HPDE6-E6E7 (cell line): ENCODE measurements at regions not wholly inside any gene's neighbourhood (a gene's known extent, or its start where the extent isn't known, plus 50 kb on each side); places are given as distances from the start of the nearest gene placed in this dataset.

Experiments
- DNase-seq: peaks from one replicate; pipeline ENCODE4 v3.0.0; 2011; ENCODE audit warnings: missing footprints; ENCODE audit errors: extremely low spot score

- DNase-seq: no peak
Measured at GRCh38 chr9:106324053-106324585, 538.8 kb upstream of the ZNF462 start.

- no peak for DNase-seq
Measured at GRCh38 chr9:106324591-106325280, 538.2 kb upstream of the ZNF462 start.

GRCh38 chr9:106326493-106326892 lies 536.5 kb upstream of the ZNF462 start:
- no peak for DNase-seq

GRCh38 chr9:106333481-106333880 lies 529.5 kb upstream of the ZNF462 start:
- DNase-seq: peak; percentile 41

- no peak for DNase-seq
Measured at GRCh38 chr9:106334081-106334480, 528.9 kb upstream of the ZNF462 start.

GRCh38 chr9:106339882-106340281 lies 523.1 kb upstream of the ZNF462 start:
- no peak for DNase-seq

GRCh38 chr9:106350777-106351176 lies 512.2 kb upstream of the ZNF462 start:
- DNase-seq: peak; percentile 4

- no peak for DNase-seq
Measured at GRCh38 chr9:106356924-106357323, 506.0 kb upstream of the ZNF462 start.

GRCh38 chr9:106358331-106358730 lies 504.6 kb upstream of the ZNF462 start:
- DNase-seq: no peak

- DNase-seq: no peak
Measured at GRCh38 chr9:106376689-106377088, 486.3 kb upstream of the ZNF462 start.

- DNase-seq: no peak
Measured at GRCh38 chr9:106383072-106383471, 479.9 kb upstream of the ZNF462 start.

- no peak for DNase-seq
Measured at GRCh38 chr9:106387965-106388364, 475.0 kb upstream of the ZNF462 start.

GRCh38 chr9:106393226-106393625 lies 469.7 kb upstream of the ZNF462 start:
- no peak for DNase-seq

- no peak for DNase-seq
Measured at GRCh38 chr9:106400170-106400569, 462.8 kb upstream of the ZNF462 start.

GRCh38 chr9:106400950-106401349 lies 462.0 kb upstream of the ZNF462 start:
- DNase-seq: no peak

- DNase-seq: peak; percentile 47
Measured at GRCh38 chr9:106403081-106403480, 459.9 kb upstream of the ZNF462 start.

- no peak for DNase-seq
Measured at GRCh38 chr9:106404137-106404536, 458.8 kb upstream of the ZNF462 start.

- DNase-seq: no peak
Measured at GRCh38 chr9:106405871-106406435, 457.0 kb upstream of the ZNF462 start.

GRCh38 chr9:106414042-106414441 lies 448.9 kb upstream of the ZNF462 start:
- no peak for DNase-seq

- no peak for DNase-seq
Measured at GRCh38 chr9:106417685-106418084, 445.3 kb upstream of the ZNF462 start.

GRCh38 chr9:106419829-106420228 lies 443.1 kb upstream of the ZNF462 start:
- DNase-seq: no peak

- peak; percentile 17 for DNase-seq
Measured at GRCh38 chr9:106420511-106420944, 442.4 kb upstream of the ZNF462 start.

GRCh38 chr9:106421772-106422171 lies 441.2 kb upstream of the ZNF462 start:
- no peak for DNase-seq
